ENCODE measurements at regions not wholly inside any gene's neighbourhood (a gene's known extent, or its start where the extent isn't known, plus 50 kb on each side); places are given as distances from the start of the nearest gene placed in this dataset.

DNA sequence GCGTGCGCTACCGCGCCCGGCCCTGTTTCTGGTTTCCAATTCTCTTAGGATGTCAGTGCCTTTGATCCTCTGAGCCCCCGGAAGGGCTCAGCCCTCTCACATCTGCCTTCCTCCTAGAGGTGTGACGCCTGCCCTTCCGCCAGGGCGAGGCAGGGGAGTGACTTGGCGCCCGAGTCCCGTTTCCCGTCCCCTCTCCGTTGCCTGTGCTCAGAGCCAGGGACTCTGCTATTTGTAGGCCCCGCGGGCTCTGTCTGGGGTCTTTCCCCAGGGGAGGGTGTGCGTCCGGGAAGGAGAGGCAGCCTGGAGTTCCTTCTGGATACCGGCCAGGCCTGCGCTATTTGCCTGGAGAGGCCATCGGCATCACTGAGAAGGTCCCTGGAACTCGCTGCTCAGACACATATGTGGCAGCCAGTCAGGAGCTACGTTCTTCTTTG, 103.7 kb upstream of the TAF1B start:
- DNase-seq = no peak

DNA sequence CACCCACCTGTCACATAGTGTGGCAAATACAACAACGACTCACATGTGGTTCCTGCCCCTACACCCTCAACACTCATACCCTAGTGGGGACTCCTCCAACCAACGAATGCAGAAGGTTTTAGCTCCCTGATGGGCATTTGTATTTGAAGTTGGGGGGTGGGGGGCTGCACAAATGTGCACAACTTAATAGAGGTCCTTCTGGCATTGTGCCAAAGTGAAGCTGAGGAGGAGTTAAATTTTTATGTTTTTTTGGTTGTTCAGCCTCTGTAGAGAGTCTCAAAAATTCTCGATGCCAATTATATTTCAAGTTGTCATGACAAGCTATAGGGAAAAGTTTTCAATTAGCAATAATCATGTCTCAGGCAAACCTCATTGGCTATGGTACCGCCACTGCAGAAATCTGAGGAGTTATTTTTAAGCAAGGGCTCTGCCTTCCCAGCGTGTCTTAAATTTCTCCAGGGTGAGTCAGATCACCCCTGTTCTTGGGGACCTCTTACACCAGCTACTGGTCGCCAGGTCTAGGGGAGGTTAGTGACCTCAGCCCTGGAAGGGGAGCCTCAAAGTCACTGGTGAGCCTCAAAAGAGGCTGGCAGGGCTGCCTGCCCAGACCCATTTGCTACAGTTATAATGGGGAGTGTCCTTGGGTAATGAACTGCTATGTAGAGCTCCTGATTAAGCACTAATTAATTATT, 102.7 kb upstream of the TAF1B start:
- no peak for DNase-seq

DNA sequence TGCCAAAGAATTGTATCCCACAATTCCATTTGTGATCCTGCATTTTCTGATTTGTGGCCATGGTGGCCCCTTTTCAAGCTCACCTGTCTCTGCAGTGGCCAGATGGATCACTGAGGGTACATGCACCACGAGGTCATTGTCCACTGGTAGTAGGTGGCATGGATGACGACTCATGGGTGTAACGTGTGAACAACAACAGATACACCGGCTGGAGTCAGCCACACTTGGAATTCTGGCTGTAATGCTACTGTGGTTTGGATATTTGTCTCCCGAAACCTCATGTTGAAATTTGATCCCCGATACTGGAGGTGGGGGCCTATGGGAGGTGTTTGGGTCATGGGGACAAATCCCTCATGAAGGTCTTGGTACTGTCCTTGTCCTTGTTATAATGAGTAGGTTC, 102.2 kb upstream of the TAF1B start:
- no peak for DNase-seq

DNA sequence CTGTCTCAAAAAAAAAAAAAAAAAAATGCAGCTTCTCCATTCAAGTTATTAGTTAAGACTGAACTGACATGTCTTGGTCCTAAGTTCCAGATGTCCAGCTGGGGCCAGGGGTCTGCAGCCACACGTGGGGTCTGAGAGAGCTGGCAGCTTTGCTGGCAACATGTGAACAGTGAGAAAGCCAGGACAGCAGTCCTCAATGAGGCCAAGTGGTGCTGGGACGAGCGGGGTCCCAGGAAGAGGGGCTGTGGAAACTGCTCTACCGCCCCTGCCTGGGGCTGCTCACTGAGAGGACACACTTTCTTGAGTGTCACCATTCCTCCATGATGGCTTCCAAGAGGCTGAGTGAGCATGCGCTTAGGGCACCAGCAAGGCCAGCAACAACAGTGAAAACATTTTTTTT, 100.7 kb upstream of the TAF1B start:
- no peak for DNase-seq

DNA sequence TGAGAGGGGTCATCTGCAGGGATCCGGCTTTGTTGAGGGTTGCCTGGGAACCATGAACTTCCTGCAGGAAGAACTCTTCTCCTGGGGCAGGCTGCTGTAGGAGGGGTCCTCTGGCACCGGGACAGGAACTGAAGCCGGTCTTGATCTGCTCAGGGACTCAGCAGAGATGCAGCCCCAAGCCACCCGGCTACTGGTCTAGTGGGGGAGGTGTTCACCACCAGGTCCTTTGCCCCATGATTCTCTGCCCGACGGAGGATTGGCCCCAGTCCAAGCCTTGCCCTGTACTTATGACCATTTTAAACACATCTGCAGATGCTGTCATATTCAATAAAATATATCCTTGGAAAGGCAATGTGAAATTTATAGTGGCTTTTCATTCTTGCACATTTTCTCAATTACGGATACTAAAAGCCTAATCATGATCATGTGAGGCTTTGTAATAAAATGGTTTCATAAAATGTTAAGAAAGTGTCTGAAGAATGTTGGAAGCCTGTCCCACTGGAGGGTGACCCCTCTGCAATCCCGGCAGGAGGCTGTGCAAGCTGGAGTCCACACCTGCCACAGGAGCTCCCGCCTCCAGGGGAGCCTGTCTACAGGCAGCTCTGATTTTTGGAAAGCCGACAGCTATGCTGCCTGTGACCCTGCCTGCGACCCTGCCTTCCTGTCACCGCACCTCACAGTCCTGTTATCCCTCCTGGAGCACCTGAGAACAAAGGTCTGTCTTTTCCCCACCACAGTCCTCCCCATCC, 98.8 kb upstream of the TAF1B start:
- no peak for DNase-seq

DNA sequence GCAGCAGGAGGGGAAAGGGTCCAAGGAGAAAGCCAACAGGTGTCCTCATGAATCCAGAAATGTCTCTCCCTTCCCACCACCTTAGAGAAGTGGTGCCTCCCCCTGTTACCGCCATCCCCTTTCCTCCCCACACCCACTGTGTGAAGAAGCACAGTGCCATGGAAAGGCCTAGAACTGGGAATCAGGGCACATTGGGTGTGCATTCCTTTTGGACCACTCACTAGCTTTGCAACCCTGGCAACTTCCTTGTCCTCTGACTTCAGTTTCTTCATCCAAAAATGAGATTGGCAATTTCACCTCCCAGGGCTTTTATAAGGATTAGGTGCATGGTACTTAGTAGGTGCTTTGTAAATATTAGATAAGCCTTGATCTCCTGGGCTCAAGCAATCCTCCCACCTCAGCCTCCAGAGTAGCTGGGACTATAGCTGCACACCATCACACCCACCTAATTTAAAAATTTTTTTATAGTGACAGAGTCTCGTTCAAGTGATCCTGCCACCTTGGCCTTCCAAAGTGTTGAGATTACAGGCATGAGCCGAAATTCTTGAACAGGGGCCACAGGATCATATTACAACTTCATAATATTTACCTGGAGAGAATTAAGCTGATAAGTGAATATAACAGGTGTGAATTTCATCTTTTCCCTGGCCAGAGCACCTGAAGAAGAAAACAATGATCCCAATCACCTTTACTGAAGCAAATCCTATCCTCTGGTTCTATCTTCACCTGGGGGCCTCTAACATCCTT, 97.9 kb upstream of the TAF1B start:
- DNase-seq = no peak

DNA sequence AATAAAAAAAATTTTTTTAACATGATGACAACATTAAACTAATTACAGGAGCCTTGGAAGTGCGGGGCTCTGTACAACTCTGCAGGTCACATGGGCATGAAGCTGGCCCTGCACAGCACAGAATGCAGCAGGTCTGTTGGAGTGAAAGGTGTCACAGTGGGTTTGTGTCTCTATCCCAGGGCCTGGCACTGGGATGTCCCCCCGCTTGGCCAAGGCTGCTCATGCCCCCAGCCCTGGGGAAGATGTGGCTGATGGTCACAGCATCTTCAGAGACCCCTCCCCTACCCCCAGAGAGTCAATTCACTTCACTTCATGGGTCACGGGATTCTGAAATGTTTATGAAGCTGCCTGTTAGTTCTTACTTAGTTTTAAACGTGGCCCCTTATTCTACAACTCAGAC, 95.9 kb upstream of the TAF1B start:
- no peak for DNase-seq

DNA sequence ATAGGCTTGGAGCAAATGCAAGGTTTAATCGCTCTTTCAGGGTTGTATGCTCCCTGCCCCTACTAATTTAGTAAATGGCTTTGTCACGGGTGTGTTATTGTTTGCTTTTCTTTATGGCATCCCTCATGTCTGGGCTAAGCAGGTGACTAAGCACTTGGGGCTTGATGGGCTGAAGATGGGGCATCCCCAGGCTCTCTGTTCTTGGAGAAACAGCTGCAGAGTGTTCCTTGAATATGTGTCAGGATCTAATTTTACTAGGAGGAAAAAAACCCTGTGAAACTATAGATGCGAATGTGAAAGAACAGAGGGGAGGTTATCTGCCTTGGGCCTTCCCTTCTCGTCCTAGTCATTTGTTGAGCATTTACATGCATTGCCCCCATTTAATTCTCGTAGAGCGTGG, 94.7 kb upstream of the TAF1B start:
- DNase-seq = no peak

DNA sequence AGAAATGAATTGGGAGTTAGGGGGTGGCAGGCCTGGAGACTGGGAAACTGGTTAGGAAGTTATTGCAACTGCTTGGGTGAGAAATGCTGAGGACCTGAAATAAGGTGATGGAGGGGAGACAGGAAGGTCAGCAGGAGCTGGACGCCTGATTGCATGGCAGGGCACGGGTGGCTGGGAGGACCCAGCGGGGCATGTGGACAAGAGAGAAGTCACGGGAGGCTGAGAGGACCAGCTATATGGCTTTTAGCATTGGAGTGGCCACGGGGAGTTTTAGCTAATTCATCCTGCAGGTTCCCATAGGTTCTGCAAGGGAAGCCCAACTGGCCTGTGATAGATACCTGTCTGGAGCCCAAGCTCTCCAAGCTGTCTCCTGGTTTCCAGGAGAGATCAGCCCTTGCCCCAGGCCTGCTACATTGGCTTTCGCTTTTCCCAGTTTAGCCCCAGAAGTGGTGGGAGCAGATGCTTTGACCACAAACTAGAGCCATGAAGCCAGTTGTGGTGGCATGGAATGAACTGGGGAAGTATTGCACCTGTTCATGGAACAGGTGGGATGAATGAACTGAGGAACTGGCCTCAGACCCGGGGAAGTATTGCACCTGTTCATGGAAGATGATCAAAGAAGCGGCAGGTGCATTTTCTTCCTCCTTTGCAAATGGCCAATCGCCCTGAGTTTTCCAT, 93.6 kb upstream of the TAF1B start:
- DNase-seq = no peak

DNA sequence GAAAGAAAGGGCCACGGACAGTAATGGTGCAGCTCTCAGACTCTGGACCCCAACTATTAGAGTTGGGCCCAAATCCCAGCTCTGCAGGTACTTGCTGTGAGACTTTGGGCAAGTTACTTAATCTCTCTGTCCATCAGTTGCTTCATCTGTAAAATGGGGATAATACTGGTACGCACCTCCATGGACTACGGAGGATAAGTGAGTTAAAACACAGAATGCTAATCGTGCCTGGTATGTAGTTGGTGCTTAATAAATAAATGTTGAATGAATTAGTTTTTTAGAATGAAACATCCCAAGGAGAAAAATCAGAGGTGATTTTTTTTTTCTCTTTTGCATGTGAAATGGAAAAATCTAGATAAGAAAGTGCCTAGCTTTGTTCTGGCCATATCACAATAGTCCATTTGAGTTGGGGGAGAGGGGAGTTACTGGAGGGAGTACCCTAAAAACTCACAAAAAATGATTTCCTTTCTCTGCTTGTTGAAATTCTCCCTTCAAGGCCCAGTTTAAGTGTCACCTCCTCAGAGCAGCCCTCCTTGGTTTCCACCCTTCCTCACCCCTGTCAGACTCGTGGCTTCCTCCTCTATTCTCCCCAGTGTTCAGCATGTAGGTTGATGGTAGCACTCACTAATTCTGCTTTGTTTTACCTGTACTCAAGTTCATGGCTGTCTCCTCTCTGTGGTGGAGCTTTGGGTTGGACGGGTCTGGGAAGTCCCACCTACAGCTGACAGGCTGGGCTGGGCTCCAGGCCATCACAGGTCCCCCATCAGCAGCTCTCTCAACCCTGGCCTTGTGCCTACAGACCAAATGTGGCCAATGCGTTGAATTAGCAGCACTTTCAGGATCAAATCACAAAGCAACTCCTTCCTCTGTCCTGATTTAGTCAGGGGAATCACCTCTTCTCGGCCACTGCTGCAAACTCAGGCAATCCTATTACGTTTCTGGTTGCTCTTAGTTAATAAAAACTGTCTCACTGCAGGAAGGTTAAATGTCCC, 92.8 kb upstream of the TAF1B start:
- DNase-seq = no peak

DNA sequence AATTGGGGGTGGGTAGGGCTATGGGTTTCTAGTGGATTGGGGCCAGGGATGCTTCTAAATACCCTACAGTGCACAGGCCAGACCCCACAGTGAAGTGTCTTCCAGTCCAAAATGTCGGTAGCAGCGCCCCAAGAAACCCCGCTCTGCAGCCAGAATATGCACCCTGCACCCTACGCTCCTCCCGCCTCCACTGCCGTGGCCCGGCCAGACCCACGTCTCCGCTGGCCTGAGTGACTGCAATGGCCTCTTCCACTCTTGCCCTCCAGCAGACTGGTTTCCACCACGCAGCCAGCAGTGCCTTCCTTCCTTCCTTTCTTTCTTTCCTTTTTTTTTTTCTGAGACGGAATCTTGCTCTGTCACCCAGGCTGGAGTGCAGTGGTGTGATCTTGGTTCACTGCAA, 91.4 kb upstream of the TAF1B start:
- DNase-seq = no peak

DNA sequence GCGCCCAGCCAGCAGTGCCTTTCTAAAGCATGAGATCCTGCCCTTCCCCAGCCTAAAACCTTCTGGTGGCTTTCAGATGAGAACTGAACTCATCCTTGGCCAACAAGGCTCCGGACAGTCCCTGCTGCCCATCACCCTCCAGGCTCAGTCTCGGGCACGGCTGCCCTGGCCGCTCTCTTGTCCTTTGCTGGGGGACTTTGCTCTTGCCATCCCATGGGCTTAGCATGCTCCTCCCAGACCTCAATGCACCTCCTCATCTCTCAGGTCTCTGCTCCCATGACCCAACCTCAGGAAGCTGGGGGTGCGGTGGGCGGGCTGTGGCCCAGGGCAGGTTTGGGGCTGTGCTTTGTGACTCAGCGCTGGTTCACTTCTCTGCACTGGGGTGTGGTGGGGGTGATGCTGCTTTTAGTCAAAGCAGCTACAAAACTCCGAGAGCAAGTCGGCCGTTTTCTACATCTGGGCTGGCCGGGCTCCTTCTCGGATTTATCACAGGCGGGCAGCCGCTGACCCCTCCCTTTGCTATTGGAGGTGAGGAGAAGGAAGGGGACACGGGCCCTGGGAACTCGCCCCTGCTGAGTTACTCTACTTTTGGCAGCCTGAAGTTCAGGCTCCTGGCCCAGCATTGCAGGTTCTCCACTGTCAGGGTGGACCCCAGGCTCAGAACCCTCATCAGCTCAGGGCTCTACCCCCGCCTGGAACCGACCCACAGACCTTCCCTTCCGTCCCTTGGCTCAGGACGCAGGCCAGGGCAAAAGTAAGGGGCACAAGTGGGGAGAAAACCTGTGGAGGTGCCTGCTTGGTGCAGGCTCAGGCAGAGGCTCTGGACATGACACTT, 90.6 kb upstream of the TAF1B start:
- DNase-seq = no peak

DNA sequence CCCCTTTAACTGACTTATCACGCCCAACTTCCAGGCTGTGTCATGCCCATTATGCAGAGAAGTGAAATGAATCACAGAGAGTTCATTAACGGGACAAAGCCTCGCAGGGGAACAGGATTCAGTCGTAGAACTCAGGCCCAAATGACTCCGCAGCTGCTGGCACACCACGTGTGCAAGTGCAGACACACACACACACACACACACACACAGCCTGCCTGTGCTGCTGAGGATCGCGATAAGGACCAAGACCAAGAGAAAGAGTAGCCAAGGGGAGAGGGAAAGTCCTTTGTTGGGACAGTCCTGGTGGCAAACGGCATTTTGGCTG, 90.0 kb upstream of the TAF1B start:
- no peak for DNase-seq

DNA sequence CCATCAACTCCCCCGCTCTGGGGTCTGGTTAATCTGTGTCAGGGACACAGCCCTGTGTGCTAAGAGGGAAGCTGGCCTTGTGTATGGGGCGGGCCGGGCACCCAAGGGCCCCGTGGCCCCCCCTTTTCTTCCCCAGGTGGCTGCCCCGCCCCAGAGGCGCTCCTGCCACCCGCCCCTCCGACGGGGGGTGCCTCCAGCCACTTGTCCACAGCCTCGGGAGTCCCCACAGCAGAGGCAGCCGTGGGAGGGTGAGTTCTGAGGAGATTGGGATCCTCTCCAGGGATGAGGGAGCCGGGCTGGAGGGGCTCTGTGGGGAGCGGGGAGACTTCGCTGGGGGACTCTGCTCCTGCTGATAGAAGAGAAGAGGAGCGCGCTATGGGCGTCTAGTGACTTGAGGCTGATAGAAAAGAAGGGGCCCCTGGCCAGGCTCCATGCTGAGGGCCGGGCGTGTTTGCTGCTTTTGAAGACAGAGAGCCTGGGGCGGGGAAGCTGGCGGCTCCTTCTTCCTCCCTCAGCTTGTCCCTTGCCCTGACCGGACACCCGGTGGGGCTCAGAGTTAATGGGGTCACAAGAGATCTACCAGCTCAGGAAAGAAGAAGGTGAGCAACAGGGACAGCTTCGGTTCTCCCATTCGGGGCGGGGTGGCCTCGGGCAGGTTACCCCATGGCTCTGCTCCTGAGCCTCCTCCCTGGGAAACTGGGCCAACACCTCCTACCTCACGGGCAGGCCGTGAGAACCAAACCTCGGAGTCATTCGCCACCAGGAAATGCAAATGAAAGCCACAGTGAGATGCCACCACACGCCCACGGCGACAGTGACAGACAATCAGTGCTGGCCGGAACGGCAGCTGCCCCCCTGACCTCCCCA, 89.4 kb upstream of the TAF1B start:
- DNase-seq = no peak

DNA sequence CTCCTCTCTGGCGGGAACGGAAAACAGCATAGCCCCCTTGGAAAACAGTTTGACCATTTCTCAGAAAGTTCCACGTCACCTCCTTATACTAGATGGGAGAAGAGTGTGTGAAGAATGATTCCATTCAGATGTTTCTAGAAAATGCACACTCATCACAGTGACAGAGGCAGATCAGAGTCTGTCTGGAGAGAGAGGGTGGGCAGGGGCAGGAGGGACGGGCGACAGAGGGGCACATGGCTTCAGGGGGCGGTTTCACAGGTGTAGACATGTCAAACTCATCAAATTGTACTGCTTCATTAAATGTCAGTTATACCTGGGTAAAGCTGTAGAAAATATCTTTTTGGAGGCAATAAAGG, 88.8 kb upstream of the TAF1B start:
- DNase-seq = no peak

DNA sequence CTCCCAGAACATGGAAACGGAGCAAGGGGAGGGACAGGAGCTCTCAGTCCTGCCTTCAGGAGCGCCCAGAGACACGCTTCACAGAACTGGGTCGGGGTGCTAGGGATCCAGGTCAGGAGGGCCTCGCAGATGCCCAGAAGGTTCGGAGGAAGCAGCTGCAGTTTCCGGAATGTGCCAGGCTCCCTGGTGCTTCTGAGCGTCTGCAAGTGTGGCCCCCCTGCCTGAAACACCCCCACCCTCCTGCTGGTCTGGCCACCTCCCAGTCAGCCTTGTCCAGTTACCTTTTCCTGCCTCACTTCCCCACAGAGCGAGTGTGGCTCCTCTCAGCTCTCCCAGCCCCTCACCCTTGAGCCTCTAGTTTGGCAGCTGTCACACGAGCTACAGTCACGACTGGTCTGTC, 88.3 kb upstream of the TAF1B start:
- DNase-seq = no peak

DNA sequence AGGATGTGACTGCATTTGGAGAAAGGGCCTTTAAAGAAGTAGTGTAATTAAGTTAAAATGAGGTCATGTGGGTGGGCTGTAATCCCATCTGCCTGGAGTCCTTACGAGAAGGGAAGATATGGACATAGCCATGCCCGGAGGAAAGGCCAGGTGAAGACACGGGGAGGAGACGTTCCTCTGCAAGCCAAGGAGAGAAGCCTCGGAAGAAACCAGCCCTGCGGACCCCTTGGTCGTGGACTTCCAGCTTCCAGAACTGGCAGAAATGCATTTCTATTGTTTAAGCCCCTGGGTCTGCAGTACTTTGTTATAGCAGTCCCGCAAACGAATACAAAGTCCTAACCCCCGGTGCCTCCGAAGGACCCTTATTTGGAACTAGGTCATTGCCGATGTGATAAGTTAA, 87.6 kb upstream of the TAF1B start:
- DNase-seq = no peak

DNA sequence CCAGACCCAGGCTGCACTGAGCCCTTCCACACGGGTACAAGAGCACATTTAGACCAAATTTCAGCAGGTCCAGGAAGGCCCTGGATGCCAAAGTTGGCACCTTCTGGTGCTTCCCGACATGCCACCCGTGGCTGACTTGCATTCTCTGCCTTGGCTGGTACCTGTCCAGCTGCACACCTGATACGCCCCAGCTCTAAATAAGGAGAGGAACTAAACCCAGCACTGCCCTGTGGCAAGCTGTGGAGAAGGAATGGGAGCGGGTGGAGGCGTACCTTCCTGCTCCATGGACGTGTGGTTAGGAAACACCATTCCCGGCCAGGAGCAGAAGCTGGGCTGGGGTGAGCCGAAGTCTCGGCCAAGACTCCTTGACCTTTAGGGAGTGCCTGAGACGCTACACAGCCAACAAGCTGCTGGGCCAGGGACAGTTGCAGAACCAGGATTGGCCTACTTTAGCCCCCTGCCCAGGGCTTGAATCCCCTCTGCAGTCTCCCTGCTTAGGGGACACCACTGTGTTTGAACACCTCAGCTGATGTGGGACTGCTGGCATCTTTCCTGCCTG, 86.5 kb upstream of the TAF1B start:
- no peak for DNase-seq

DNA sequence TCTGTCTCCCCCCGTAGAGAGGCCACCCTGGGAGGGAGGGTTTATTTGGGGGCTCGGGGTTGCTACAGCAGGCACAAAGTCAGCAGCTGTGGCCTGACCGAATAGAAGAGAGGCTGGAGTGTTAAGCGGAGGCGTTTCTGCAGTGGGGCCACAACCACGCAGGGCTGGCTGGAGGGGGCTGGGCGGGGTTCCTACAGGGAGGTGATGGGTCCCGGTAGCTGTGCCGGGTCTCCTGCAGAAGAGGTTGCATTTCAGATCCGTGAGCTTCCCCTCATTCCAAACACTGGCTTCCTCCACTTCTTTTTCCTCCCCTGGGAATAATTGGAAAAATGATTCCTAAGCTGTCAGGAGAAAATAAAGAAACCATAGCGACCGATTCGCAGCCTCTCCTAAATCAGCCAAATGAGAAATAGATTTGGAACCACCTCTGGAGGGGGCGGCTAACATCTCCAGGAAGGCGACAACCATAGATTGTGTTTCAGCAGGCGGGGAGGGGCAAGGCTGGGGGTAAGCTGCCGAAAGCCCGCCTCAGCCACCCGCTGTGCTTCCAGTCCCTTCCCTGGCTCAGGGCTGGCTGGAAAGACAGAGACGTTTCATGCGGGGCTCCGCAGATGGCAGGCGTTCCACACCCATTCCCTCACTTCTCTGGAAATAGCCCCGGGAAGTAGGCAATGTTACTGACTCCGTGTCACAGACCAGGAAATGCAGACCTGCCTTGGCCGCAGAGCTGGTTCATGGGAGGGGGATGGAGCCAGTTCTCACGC, 85.6 kb upstream of the TAF1B start:
- peak; percentile 57 for DNase-seq
